ENCODE measurements at regions not wholly inside any gene's neighbourhood (a gene's known extent, or its start where the extent isn't known, plus 50 kb on each side); places are given as distances from the start of the nearest gene placed in this dataset.
"Not testable (repeated sequence)": the region's sequence is repeated elsewhere in the genome, so short reads cannot be mapped to it uniquely, and the experiment has no call there.

DNA sequence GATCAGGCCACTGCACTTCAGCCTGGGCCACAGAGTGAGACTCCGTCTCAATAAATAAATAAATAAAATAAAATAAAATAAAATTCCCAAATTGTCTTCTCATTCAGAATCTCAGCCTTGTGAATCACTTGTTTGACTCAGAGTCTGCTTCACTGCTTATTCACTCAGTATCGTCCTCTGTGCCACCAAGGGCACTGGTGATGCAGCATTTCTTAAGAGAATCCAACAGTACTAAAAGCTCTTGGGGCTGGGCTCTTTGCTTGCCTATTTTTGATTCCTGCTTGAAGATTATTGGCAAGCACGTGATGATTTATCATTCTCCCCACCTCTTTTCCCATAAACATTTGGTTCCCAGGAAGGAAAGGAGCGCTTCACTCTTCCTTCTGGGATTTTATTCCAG, 54.8 kb upstream of the HMGB1 start:
- DNase-seq, result no peak
- Mint-ChIP-seq H3K36me3 (ENCODE audit: low read depth) (no peaks in the 10 kb centered on the region), H3K9me3 (no peaks in the 10 kb centered on the region), H3K4me3 (no peak overlapping the region), H3K27ac (no peak overlapping the region), H3K4me1 (no peaks in the 10 kb centered on the region), H3K27me3 (ENCODE audit: low read depth, poor library complexity) (peaks cover 5% of the 10 kb centered on the region)
- TF ChIP-seq CTCF (IDR thresholded peaks at IDR 0.05), result no peak

GRCh38 chr13:30523211-30523610, 57.5 kb upstream of the HMGB1 start:
- Mint-ChIP-seq H3K9me3 (no peaks in the 10 kb centered on the region), H3K36me3 (ENCODE audit: low read depth) (no peaks in the 10 kb centered on the region), H3K27me3 (ENCODE audit: low read depth, poor library complexity) (peaks cover 4% of the 10 kb centered on the region), H3K27ac (no peak overlapping the region), H3K4me1 (peaks cover 11% of the 10 kb centered on the region), H3K4me3 (no peak overlapping the region)
- TF ChIP-seq CTCF (IDR thresholded peaks at IDR 0.05), result no peak
- DNase-seq, result no peak

GRCh38 chr13:30523817-30524216, 58.1 kb upstream of the HMGB1 start:
- peaks cover 11% of the 10 kb centered on the region for H3K4me1 Mint-ChIP-seq
- H3K4me3 Mint-ChIP-seq; H3K27me3 Mint-ChIP-seq (ENCODE audit: low read depth, poor library complexity); H3K36me3 Mint-ChIP-seq (ENCODE audit: low read depth); H3K27ac Mint-ChIP-seq; H3K9me3 Mint-ChIP-seq; DNase-seq: not testable (repeated sequence)

DNA sequence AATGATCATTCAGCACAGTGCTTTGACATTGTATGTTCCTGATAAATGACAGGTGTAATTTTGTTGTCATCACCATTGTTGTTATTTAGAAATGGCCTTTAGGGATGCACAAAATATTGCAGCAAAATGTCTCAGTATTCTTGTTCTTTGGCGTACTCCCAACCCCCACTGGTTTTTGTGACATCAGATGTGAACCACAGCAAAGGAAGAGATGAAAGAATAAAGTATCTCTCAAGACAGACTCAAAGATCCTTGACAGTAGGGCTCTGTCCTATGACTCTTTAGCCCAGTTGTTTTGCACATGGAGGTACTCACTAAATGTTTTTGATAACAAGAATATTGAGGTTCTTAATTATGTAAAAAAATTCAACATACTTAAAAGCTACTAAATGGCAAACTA, 59.5 kb upstream of the HMGB1 start:
- DNase-seq; H3K27me3 Mint-ChIP-seq (ENCODE audit: low read depth, poor library complexity); H3K36me3 Mint-ChIP-seq (ENCODE audit: low read depth); H3K9me3 Mint-ChIP-seq; H3K4me3 Mint-ChIP-seq; H3K27ac Mint-ChIP-seq: not testable (repeated sequence)
- peaks cover 11% of the 10 kb centered on the region for H3K4me1 Mint-ChIP-seq

- H3K9me3 Mint-ChIP-seq, result no peaks in the 10 kb centered on the region
- peak overlapping the region; percentile 73 for H3K27ac Mint-ChIP-seq
- peak; percentile 6 for DNase-seq
- H3K4me3 Mint-ChIP-seq, result no peak overlapping the region
- peaks cover 4% of the 10 kb centered on the region for H3K27me3 Mint-ChIP-seq (ENCODE audit: low read depth, poor library complexity)
- H3K4me1 Mint-ChIP-seq, result peaks cover 11% of the 10 kb centered on the region
- no peak for TF ChIP-seq CTCF (IDR thresholded peaks at IDR 0.05)
- H3K36me3 Mint-ChIP-seq (ENCODE audit: low read depth), result no peaks in the 10 kb centered on the region
Observed at GRCh38 chr13:30526612-30527495, 61.1 kb upstream of the HMGB1 start.

DNA sequence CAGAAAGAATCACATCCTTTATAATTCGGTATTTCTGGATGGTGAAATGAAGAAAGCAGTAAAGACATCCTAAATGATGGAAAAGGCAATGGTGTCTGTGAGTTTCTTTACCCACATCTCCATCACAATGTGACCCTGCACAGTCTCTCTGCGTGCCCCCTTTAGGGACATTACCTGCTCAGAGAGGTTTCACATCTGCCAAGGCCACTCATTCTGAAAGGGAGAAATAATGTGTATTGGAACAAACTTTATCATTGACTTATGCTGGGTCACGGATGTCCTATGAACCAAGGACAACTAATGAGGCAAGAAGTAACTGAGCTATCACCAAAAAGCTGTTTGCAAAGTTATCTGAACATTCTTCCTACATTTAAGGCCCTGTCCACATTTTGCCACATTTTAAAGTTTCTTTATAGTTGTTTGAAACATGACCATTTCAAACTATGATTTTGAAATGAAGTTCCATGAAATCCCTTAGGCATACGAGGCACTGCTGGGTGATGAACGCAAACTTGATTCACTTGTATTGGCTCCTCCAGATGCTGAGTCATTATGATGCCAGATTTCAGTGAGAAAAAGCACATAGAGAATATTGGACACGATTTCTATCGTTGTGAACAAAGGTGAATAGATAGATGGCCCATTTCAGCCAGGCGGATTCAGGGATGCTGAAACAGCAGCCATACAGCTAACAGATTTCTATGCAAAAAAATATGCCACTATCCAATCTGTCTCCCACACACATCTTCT, 63.5 kb upstream of the HMGB1 start:
- no peak overlapping the region for H3K4me3 Mint-ChIP-seq
- H3K27ac Mint-ChIP-seq, result peak overlapping the region; percentile 30
- peaks cover 14% of the 10 kb centered on the region for H3K4me1 Mint-ChIP-seq
- TF ChIP-seq CTCF (IDR thresholded peaks at IDR 0.05), result no peak
- H3K36me3 Mint-ChIP-seq (ENCODE audit: low read depth), result no peaks in the 10 kb centered on the region
- no peaks in the 10 kb centered on the region for H3K9me3 Mint-ChIP-seq
- peaks cover 8% of the 10 kb centered on the region for H3K27me3 Mint-ChIP-seq (ENCODE audit: low read depth, poor library complexity)
- no peak for DNase-seq

Data from nephron progenitor cell (in vitro differentiated cells).